ENCODE measurements at regions not wholly inside any gene's neighbourhood (a gene's known extent, or its start where the extent isn't known, plus 50 kb on each side); places are given as distances from the start of the nearest gene placed in this dataset.
A peak's percentile ranks its signal among the peaks of the same experiment; 100 is the strongest.
"Not testable (repeated sequence)": the region's sequence is repeated elsewhere in the genome, so short reads cannot be mapped to it uniquely, and the experiment has no call there.

DNA sequence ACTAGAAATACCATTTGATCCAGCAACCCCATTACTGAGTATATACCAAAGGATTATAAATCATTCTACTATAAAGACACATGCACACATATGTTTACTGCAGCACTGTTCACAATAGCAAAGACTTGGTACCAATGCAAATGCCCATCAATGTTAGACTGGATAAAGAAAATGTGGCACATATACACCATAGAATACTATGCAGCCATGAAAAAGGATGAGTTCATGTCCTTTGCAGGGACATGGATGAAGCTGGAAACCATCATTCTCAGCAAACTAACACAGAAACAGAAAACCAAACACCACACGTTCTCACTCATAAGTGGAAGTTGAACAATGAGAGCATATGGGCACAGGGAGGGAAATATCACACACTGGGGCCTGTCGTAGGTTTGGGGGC lies 106.0 kb downstream of the SPATA18 start:
- not testable (repeated sequence) for DNase-seq (ENCODE audit: low spot score)

DNA sequence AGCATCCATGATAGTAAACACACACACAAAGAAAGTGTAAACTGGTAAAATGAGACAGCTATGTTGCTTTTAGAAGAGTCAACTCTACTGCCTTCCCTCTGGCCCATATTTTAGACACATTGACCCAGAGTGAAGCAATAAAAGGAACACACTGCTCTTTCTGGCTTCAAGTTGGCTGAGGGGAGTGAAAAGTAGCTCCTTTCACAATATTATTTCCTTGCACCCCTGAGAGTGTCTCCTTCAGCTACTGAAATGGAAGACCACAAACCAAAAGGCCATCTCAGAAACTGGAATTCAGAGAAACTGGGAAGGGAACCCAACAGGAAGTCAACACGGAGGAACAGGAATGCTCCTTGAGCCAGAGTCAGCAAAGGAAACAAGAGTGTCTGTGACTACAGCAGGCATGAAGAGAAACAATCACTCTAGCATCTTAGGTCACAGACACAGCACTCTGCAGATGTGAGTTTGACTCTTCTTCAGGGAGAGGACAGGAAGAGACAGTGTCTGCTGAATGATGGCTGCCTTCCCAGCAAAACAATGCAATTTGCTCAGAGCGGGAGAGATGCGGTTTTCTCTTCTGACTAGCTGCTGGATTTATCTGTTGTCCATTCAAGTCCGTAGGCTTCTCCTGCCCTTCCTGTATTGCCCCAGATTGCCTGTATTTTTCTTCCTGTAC lies 106.7 kb downstream of the SPATA18 start:
- DNase-seq (ENCODE audit: low spot score): no peak
- TF ChIP-seq, protein P1, sequence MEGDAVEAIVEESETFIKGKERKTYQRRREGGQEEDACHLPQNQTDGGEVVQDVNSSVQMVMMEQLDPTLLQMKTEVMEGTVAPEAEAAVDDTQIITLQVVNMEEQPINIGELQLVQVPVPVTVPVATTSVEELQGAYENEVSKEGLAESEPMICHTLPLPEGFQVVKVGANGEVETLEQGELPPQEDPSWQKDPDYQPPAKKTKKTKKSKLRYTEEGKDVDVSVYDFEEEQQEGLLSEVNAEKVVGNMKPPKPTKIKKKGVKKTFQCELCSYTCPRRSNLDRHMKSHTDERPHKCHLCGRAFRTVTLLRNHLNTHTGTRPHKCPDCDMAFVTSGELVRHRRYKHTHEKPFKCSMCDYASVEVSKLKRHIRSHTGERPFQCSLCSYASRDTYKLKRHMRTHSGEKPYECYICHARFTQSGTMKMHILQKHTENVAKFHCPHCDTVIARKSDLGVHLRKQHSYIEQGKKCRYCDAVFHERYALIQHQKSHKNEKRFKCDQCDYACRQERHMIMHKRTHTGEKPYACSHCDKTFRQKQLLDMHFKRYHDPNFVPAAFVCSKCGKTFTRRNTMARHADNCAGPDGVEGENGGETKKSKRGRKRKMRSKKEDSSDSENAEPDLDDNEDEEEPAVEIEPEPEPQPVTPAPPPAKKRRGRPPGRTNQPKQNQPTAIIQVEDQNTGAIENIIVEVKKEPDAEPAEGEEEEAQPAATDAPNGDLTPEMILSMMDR (IDR thresholded peaks at IDR 0.05; ENCODE audit: extremely low read depth, missing control alignments): no peak

DNA sequence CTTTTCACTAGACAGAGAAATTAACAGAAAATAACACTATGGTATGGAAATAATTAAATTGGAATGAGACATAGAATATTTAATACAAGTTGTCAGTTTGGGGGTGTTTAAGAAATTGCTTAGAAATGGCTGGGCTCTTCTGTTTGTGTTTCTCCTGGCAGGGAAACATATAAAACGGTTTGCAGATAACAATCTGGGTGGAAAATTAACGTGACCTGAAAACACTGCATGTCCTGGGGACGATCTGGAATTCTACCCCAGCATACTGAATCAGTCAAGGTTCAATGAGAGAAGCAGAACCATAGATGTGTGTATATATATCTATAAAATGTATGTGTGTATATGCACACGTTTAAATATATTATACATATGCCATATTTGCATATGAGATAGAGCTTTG lies 109.8 kb downstream of the SPATA18 start:
- DNase-seq (ENCODE audit: low spot score): no peak
- TF ChIP-seq, protein P1 (IDR thresholded peaks at IDR 0.05; ENCODE audit: extremely low read depth, missing control alignments): no peak

DNA sequence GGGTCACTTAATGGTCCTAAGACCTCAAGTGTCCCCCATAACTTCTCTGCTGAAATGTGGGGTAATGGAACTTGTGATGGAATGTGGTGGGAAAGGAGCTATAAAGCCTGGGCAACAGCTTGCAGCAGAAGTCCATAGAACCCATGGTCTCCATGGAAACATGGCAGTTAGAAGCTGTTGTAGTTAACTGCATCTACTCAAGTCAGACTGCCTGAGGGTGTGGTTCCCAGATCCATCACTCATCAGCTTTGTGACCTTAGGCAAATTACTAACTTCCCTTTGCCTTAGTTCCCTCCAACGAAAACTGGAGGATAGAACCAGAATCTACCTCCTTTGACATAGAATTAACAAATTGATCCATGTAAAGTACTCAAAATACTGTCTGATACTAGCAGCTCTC lies 113.0 kb downstream of the SPATA18 start:
- no peak for DNase-seq (ENCODE audit: low spot score)
- TF ChIP-seq, protein P1 (IDR thresholded peaks at IDR 0.05; ENCODE audit: extremely low read depth, missing control alignments): no peak

DNA sequence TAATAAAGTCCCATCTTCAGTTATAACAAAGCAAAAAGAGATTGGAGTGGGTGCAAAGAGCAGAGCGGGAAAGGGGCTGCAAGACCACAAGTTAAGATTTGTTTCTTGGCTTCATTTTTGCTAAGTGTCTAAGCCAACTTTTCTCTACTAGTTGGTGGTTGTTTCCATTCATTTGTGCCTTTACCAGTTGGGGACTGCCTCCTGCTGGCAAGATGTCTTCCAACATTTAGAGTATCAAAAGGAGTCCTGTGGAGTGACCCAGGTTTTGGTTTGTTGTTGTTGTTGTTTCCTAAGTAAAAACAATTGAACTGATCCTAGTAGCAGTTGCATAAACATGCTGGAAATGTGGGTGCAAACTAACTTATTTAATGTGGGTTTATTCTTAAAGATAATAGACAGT lies 121.1 kb downstream of the SPATA18 start:
- DNase-seq (ENCODE audit: low spot score): no peak
- TF ChIP-seq, protein P1 (IDR thresholded peaks at IDR 0.05; ENCODE audit: extremely low read depth, missing control alignments): peak; percentile 21

DNA sequence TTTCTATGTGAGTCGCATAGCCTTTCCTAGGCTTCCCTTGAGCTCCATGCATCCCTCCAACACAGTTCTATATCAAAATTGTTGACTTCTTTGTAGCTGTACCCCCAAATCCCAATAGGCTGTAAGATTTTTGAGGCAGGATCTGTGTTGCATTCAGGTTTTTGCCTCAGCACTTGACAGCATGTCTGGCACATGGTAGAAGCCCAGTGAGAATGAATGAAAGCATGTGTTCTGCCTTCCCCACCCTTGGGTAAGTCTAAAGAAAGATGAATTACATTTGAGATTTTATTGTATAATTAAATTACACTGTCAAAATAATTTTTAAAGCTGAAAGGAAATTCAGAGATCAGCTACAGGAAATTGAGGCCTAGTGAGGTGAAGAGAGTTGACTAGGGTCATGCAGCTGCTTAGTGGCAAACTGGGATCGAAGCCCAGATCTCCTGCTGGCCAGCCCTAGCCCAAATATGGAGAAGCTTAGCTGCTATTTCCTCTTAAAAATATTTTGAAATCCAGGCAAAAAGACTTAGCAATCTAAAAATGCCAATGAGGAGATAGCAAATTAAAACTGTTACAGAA lies 122.5 kb downstream of the SPATA18 start:
- DNase-seq (ENCODE audit: low spot score): no peak
- TF ChIP-seq, protein P1 (IDR thresholded peaks at IDR 0.05; ENCODE audit: extremely low read depth, missing control alignments): no peak

DNA sequence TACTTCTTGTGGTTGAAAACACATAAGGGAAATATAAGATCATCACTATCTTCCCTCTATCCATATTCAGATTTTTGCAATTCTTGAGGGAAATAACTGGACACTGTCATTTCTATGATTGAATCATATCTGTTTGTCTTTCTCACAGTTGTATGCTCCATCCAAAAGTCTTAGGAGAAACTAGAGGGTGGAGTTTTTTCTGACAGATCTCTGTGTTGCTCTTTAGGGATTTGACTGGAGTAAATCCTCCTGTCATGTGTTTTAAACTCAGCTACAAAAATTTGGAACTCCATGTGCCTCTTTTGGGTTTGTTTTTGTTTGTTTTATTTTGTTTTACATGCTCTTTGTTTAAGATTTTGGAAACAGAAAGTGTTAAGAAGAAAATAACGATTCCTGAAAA lies 136.5 kb downstream of the SPATA18 start:
- DNase-seq (ENCODE audit: low spot score): no peak
- TF ChIP-seq, protein P1 (IDR thresholded peaks at IDR 0.05; ENCODE audit: extremely low read depth, missing control alignments): no peak

DNA sequence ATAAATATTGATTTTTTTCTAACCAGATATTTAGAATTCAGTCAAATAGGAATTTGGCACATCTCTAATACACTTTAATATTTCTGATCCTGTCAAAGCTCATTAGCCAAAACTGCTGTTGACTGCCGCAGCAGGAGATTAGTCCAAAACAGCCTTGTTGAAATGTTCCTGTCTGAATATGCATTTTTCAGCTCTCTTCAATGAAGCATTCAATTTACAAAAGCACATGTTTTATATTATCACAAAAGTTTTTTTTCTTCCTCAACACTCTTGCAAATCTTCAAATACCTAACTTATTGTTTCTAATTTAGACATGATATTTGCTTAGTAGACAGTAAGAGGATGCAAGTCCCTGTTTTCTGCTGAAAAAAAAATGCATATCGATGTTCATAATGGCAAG lies 140.9 kb downstream of the SPATA18 start:
- DNase-seq (ENCODE audit: low spot score): no peak
- TF ChIP-seq, protein P1 (IDR thresholded peaks at IDR 0.05; ENCODE audit: extremely low read depth, missing control alignments): no peak

Measured in GM20000 (cell line).